ENCODE measurements at regions not wholly inside any gene's neighbourhood (a gene's known extent, or its start where the extent isn't known, plus 50 kb on each side); places are given as distances from the start of the nearest gene placed in this dataset.

- TF ChIP-seq CTCF (conservative IDR thresholded peaks at IDR 0.05 in 1 of 2, IDR thresholded peaks at IDR 0.05 in 1 of 2; ENCODE audit: low read depth in 1 of 2, low read length in 2 of 2) (no peak), EZH2 (IDR thresholded peaks at IDR 0.05; ENCODE audit: low read length, missing control alignments) (no peak)
These were observed 380.8 kb downstream of the DOK5 start for GRCh38 chr20:54856202-54856601.

Data from fibroblast of lung (primary cell).